AG04450 (cell line): ENCODE measurements at regions not wholly inside any gene's neighbourhood (a gene's known extent, or its start where the extent isn't known, plus 50 kb on each side); places are given as distances from the start of the nearest gene placed in this dataset.

Experiments
- CTCF ChIA-PET: fragments of 300-600, 350-600 bp; formaldehyde crosslinking; extraction: SDS; loops from one replicate; lab custom pipeline; 2022; ENCODE audit warnings: antibody characterized with exemption, inconsistent platforms; lab: Charles Lee
- POLR2A ChIA-PET: fragments of 350-600 bp; formaldehyde crosslinking; extraction: SDS; loops from one replicate; lab custom pipeline; 2021; ENCODE audit warnings: antibody characterized with exemption, inconsistent platforms; lab: Yijun Ruan, JAX
- DNase-seq: peaks from one replicate; pipeline ENCODE4 v3.0.0-alpha.2; 2011; ENCODE audit warnings: low read depth, low spot score
- H3K27ac ChIP-seq: one replicate; pipeline ENCODE4 v1.5.1; 2012; ENCODE audit warnings: low read depth, low read length, control low read depth
- H3K27me3 ChIP-seq: one replicate; pipeline ENCODE4 v1.6.0; 2012; ENCODE audit warnings: low read length; ENCODE audit not compliant: control insufficient read depth, insufficient read depth
- H3K4me3 ChIP-seq: 2 replicates; pipeline ENCODE4 v1.5.1; 2011; ENCODE audit warnings: mild to moderate bottlenecking, low read depth, low read length, control low read depth
- H3K9me3 ChIP-seq: 2 replicates; pipeline ENCODE4 v1.5.1; 2012; ENCODE audit warnings: low read length; ENCODE audit not compliant: control insufficient read depth, insufficient read depth
- TF ChIP-seq, protein P1 (sequence below): IDR thresholded peaks from 2 replicates; pipeline ENCODE4 v1.5.1; 2011; ENCODE audit warnings: low read depth, low read length, control low read depth, inconsistent platforms

DNA sequence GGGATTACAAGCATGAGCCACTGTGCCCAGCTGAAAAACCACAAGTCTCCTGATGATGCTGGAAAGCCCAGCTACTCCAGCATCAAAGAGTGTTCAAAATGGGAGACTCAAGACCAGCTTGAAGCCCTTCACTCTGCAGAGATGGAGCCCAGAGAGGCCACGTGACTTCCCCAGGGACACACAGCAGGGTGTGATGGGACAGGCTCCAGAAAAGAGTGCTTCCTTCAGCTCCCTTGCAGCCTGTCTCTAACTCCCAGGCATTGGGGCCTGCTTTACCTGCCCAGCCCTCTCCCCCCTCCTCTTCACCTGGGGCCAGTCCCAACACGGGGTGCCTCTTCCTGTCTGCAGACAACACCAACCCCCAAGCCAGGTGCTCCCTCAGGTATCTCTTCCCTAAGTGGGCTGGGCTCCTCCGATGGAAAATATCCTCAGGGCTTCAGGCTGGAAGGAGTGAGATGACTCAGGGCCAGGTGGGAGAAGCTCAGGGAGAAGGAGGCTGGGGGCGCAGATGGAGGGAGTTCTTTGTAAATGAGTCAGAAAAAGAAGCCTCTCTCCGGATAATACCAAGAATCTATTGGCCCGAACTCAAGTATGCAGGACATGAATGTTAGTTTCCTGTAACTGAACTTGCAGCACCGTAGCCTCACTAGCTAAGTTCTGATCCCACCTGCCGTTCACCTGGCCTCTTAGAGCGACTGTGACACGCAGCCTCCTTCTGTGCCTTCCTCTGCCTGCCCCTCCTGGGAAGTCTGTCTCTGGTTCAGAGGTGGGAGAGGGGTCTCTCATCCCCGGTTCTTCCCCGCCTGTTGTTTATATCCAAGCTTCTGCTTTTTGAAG, 326.6 kb downstream of the MN1 start:
- DNase-seq: peak; percentile 79
- no peaks in the 10 kb centered on the region for H3K9me3 ChIP-seq
- no peaks in the 10 kb centered on the region for H3K27me3 ChIP-seq
- POLR2A ChIA-PET: interaction anchor here (0.8 to 1.4 kb wide), 5 partner anchors 13 to 204 kb away, joined by 3 to 4 read pairs (median 3); no protein-coding TSS in a partner anchor
- CTCF ChIA-PET: interaction anchor here (1.0 kb wide), 1 partner anchor 58 kb away, joined by 3 read pairs; no protein-coding TSS in a partner anchor
- TF ChIP-seq, protein P1, sequence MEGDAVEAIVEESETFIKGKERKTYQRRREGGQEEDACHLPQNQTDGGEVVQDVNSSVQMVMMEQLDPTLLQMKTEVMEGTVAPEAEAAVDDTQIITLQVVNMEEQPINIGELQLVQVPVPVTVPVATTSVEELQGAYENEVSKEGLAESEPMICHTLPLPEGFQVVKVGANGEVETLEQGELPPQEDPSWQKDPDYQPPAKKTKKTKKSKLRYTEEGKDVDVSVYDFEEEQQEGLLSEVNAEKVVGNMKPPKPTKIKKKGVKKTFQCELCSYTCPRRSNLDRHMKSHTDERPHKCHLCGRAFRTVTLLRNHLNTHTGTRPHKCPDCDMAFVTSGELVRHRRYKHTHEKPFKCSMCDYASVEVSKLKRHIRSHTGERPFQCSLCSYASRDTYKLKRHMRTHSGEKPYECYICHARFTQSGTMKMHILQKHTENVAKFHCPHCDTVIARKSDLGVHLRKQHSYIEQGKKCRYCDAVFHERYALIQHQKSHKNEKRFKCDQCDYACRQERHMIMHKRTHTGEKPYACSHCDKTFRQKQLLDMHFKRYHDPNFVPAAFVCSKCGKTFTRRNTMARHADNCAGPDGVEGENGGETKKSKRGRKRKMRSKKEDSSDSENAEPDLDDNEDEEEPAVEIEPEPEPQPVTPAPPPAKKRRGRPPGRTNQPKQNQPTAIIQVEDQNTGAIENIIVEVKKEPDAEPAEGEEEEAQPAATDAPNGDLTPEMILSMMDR: no peak
- no peak overlapping the region for H3K4me3 ChIP-seq
- H3K27ac ChIP-seq: peak overlapping the region; percentile 65

DNA sequence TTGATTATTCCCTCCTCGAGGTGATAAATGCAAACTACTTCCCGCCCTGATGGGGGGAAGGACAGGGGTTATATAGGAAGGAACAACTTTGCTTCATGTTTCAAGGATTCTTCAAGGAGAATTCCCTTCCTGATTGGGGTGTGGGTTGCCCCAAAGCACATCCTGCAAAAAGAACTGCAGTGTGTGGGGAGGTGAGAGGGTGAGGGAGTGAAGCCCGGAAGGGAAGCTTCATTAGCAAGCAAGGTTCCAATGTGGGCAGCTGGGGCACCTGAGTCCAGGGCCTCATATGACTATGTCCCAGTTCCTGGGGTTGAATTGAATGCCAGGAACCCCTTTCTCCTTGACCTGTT, 326.0 kb downstream of the MN1 start:
- CTCF ChIA-PET: interaction anchor here (1.0 kb wide), 1 partner anchor 59 kb away, joined by 3 read pairs; no protein-coding TSS in a partner anchor
- TF ChIP-seq, protein P1: no peak
- Histone ChIP-seq H3K27ac (peak overlapping the region; percentile 39), H3K27me3 (no peaks in the 10 kb centered on the region), H3K9me3 (no peaks in the 10 kb centered on the region; the same call in 1 of the 2 replicates), H3K4me3 (no peak overlapping the region)
- POLR2A ChIA-PET: interaction anchor here (0.8 to 1.4 kb wide), 5 partner anchors 13 to 203 kb away, joined by 3 to 4 read pairs (median 3); no protein-coding TSS in a partner anchor
- DNase-seq: no peak

DNA sequence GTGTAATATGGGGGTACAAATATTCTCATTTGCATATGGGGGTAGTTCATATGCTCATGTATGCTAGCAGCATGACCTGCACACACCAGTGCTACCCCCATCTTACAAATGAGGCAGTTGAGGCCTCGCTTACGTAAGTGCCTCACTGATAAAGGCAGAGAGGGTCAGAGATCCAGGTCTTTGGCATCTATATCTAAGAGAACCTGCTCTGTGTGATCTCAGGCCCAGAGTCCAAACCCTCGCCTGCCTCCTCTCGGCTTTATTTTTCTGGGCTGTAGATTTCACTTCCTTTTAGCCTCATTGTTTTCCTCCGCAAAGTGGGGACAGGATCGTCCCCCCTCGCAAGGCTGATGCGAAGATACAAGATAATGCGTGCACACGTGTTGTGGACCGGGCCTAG, 325.2 kb downstream of the MN1 start:
- ChIA-PET POLR2A (no interaction called here), CTCF (no interaction called here)
- H3K9me3 ChIP-seq: no peaks in the 10 kb centered on the region; the same call in 1 of the 2 replicates
- H3K4me3 ChIP-seq: no peak overlapping the region
- H3K27ac ChIP-seq: no peak overlapping the region
- H3K27me3 ChIP-seq: no peaks in the 10 kb centered on the region
- no peak for DNase-seq
- TF ChIP-seq, protein P1: no peak

DNA sequence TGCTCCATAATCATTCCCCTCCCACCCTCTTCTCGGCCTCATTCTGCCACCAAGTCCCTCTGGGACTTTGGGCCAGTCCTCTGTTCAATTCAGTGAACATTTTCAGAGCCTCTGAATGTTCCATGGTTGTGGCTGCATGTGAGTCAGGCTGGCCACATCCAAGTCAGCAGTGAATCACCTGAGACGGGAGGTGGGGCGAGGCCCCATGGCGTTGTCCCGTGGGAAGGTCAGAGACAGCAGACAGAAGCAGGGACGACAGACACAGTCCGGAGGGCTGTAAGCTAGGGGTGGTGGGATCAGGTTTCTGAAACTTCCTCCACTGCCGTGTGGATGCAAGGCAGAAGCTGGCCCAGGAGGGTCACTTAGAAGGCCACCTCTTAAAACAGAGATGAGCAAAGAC, 324.8 kb downstream of the MN1 start:
- Histone ChIP-seq H3K27ac (no peak overlapping the region), H3K4me3 (no peak overlapping the region), H3K9me3 (no peaks in the 10 kb centered on the region; the same call in 1 of the 2 replicates), H3K27me3 (no peaks in the 10 kb centered on the region)
- TF ChIP-seq, protein P1: no peak
- no peak for DNase-seq
- CTCF ChIA-PET: no interaction called here
- POLR2A ChIA-PET: no interaction called here

DNA sequence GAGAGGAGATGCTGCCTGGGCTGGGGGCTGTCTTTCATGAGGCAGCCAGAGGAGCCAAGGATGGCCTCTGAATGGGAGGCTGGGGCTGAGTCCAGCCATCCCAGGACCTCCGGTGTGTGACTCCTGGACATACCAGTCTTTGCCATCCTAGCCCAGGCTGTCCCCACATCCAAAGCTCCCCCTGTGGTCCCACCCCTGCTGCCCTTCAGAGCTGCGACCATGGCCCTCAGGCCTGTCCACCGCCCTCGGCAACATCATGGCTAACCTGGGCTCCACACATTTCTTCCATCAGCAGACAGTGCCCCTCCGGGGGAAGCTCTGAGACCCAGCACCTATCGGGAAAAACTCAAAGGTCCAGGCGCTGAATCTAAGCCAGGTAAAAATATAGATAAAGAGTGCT, 324.4 kb downstream of the MN1 start:
- ChIA-PET CTCF (no interaction called here), POLR2A (no interaction called here)
- Histone ChIP-seq H3K4me3 (no peak overlapping the region), H3K27me3 (no peaks in the 10 kb centered on the region), H3K27ac (no peak overlapping the region), H3K9me3 (no peaks in the 10 kb centered on the region; the same call in 1 of the 2 replicates)
- DNase-seq: no peak
- TF ChIP-seq, protein P1: no peak
